IPS-18c (cell line): ENCODE measurements at regions not wholly inside any gene's neighbourhood (a gene's known extent, or its start where the extent isn't known, plus 50 kb on each side); places are given as distances from the start of the nearest gene placed in this dataset.

Source experiments
- H3K4me3 ChIP-seq: 2 replicates; pipeline ENCODE4 v1.7.0; 2013; ENCODE audit warnings: low read depth, mild to moderate bottlenecking, low read length, moderate library complexity; ENCODE audit not compliant: insufficient read depth
- H3K9me3 ChIP-seq: one replicate; pipeline ENCODE4 v1.6.1; 2013; ENCODE audit warnings: mild to moderate bottlenecking, low read length, moderate library complexity; ENCODE audit not compliant: control insufficient read depth, insufficient read depth

- H3K4me3 ChIP-seq = no peak overlapping the region
- no peaks in the 10 kb centered on the region for H3K9me3 ChIP-seq
Measured at GRCh38 chr15:61659566-61660190, 400.6 kb downstream of the VPS13C start.

GRCh38 chr15:61657461-61657860 lies 402.8 kb downstream of the VPS13C start:
- Histone ChIP-seq H3K9me3 (no peaks in the 10 kb centered on the region), H3K4me3 (no peak overlapping the region)

GRCh38 chr15:61656391-61656790 lies 403.9 kb downstream of the VPS13C start:
- no peaks in the 10 kb centered on the region for H3K9me3 ChIP-seq
- no peak overlapping the region for H3K4me3 ChIP-seq

GRCh38 chr15:61655881-61656280 lies 404.4 kb downstream of the VPS13C start:
- H3K4me3 ChIP-seq = no peak overlapping the region

GRCh38 chr15:61654918-61655317 lies 405.3 kb downstream of the VPS13C start:
- no peak overlapping the region for H3K4me3 ChIP-seq

More at GRCh38 chr15:61655881-61656280, 404.4 kb downstream of the VPS13C start:
- H3K9me3 ChIP-seq = no peaks in the 10 kb centered on the region

GRCh38 chr15:61654002-61654740 lies 406.1 kb downstream of the VPS13C start:
- Histone ChIP-seq H3K9me3 (no peaks in the 10 kb centered on the region), H3K4me3 (no peak overlapping the region)

More at GRCh38 chr15:61654918-61655317, 405.3 kb downstream of the VPS13C start:
- H3K9me3 ChIP-seq = no peaks in the 10 kb centered on the region

GRCh38 chr15:61653110-61653509 lies 407.1 kb downstream of the VPS13C start:
- no peak overlapping the region for H3K4me3 ChIP-seq
- H3K9me3 ChIP-seq = no peaks in the 10 kb centered on the region

GRCh38 chr15:61651267-61651666 lies 409.0 kb downstream of the VPS13C start:
- no peak overlapping the region for H3K4me3 ChIP-seq
- H3K9me3 ChIP-seq = no peaks in the 10 kb centered on the region

- Histone ChIP-seq H3K9me3 (no peaks in the 10 kb centered on the region), H3K4me3 (no peak overlapping the region)
Measured at GRCh38 chr15:61649046-61649445, 411.2 kb downstream of the VPS13C start.

- H3K9me3 ChIP-seq = no peaks in the 10 kb centered on the region
- no peak overlapping the region for H3K4me3 ChIP-seq
Measured at GRCh38 chr15:61644550-61644949, 415.4 kb upstream of the RORA start.

GRCh38 chr15:61641645-61642044 lies 412.5 kb upstream of the RORA start:
- no peaks in the 10 kb centered on the region for H3K9me3 ChIP-seq
- no peak overlapping the region for H3K4me3 ChIP-seq

GRCh38 chr15:61640756-61641155 lies 411.7 kb upstream of the RORA start:
- no peaks in the 10 kb centered on the region for H3K9me3 ChIP-seq

GRCh38 chr15:61639491-61639890 lies 410.4 kb upstream of the RORA start:
- no peak overlapping the region for H3K4me3 ChIP-seq
- H3K9me3 ChIP-seq = no peaks in the 10 kb centered on the region

More at GRCh38 chr15:61640756-61641155, 411.7 kb upstream of the RORA start:
- no peak overlapping the region for H3K4me3 ChIP-seq

GRCh38 chr15:61634837-61635236 lies 405.7 kb upstream of the RORA start:
- H3K9me3 ChIP-seq = no peaks in the 10 kb centered on the region
- no peak overlapping the region for H3K4me3 ChIP-seq

GRCh38 chr15:61633951-61634350 lies 404.8 kb upstream of the RORA start:
- no peaks in the 10 kb centered on the region for H3K9me3 ChIP-seq
- H3K4me3 ChIP-seq = no peak overlapping the region

GRCh38 chr15:61629269-61629668 lies 400.2 kb upstream of the RORA start:
- no peak overlapping the region for H3K4me3 ChIP-seq
- H3K9me3 ChIP-seq = no peaks in the 10 kb centered on the region

- Histone ChIP-seq H3K4me3 (no peak overlapping the region), H3K9me3 (no peaks in the 10 kb centered on the region)
Measured at GRCh38 chr15:61624950-61625349, 395.8 kb upstream of the RORA start.

GRCh38 chr15:61623746-61624145 lies 394.6 kb upstream of the RORA start:
- Histone ChIP-seq H3K9me3 (no peaks in the 10 kb centered on the region), H3K4me3 (no peak overlapping the region)
